HG02678 (cell line): ENCODE measurements at regions not wholly inside any gene's neighbourhood (a gene's known extent, or its start where the extent isn't known, plus 50 kb on each side); places are given as distances from the start of the nearest gene placed in this dataset.

Source experiments
- ATAC-seq: cut with Tn5 transposase; IDR thresholded peaks from one replicate; pipeline ENCODE4 v1.9.1; 2021; ENCODE audit warnings: mild to moderate bottlenecking, moderate library complexity; ENCODE audit not compliant: unreplicated experiment

DNA sequence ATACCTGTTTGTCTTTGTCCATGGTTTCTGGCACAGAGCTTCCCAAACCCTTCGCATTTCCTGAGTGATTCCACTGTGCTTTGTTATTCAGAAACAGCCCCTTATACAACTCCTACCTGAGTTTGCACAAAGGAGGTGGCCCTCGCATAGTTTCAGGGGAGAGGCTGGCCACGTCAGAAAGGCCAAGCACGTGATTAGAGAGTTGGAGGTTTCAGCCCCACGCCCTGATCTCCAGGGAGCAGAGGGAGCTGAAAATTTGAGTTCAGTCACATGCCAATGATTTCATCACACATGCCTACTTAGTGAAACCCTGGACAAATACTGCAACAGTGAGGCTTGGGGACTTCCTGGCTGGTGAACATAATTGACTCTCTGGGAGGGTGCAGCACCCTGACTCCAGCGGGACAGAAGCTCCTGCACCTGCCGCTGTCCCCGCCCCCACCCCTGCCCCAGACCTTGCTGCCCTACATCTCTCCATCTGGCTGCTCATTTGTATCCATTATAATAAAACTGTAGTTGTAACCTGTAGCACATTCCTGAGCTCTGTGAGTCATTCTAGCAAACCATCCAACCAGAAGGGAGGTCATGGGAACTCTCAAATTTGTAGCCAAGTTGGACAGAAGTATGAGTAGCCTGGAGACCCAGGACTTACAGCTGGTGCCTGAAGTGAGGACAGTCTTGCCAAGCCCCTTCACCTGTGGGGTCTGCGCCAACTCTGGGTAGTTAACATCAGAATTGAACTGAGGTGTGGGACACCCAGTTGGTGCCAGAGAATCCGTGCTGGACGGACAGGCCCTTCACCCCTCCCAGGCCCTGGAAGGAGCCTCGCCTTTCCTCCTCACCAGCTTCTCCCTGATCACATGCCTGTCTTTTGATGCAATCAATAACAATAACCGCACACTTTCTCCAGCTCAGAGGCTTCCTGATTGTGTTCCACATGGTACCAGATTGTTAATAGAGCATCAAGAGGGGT lies 224.3 kb downstream of the ANAPC1 start:
- no peak for ATAC-seq

DNA sequence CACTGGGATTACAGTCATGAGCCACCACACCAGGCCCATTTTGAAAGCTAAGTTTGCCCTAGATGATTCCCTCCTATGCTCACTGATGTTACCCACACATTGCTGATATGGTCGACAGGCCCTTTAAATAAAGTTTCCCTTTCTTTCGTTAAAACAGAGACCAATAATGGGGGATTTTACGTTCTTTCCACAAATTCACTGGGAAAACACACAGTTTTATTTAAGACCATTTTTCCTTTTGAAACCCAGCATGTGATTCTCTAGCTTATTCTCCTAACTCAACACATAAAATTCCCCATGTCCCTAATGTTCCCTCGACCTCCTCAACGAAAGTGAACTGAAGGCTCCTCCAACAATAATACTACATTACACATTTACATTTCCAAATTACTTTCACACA lies 223.2 kb downstream of the ANAPC1 start:
- no peak for ATAC-seq

GRCh38 chr2:111661286-111661940 lies 222.6 kb downstream of the ANAPC1 start:
- no peak for ATAC-seq

- no peak for ATAC-seq
Measured at GRCh38 chr2:111662039-111662770, 221.8 kb downstream of the ANAPC1 start.

- peak; percentile 56 for ATAC-seq
Measured at GRCh38 chr2:111662771-111663470, 221.1 kb downstream of the ANAPC1 start.

- ATAC-seq = no peak
Measured at GRCh38 chr2:111663471-111664274, 220.3 kb downstream of the ANAPC1 start.

- ATAC-seq = no peak
Measured at GRCh38 chr2:111664275-111664850, 219.6 kb downstream of the ANAPC1 start.

DNA sequence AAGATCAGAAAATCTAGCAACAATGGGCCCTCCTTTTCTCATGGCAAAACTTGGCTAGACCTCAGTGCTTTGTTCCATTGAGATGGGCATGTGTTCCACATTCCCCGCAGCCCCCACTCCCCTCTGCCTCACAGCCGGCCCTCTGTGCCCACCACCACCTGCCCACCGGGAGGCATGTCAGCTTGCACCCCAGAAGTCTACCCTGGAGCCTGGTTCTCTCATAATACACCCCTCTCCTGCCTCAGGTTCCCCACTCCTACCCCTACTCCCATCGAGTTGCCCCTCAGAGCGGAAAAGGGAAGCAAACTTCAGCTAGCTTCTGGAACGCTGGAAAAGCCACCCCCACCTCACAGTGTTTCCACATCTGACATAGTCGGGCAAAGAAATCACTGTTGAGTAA lies 219.0 kb downstream of the ANAPC1 start:
- ATAC-seq = no peak

- ATAC-seq = no peak
Measured at GRCh38 chr2:111665551-111666116, 218.4 kb downstream of the ANAPC1 start.

GRCh38 chr2:111666160-111666559 lies 217.8 kb downstream of the ANAPC1 start:
- ATAC-seq = no peak

- no peak for ATAC-seq
Measured at GRCh38 chr2:111667001-111667400, 217.0 kb downstream of the ANAPC1 start.

DNA sequence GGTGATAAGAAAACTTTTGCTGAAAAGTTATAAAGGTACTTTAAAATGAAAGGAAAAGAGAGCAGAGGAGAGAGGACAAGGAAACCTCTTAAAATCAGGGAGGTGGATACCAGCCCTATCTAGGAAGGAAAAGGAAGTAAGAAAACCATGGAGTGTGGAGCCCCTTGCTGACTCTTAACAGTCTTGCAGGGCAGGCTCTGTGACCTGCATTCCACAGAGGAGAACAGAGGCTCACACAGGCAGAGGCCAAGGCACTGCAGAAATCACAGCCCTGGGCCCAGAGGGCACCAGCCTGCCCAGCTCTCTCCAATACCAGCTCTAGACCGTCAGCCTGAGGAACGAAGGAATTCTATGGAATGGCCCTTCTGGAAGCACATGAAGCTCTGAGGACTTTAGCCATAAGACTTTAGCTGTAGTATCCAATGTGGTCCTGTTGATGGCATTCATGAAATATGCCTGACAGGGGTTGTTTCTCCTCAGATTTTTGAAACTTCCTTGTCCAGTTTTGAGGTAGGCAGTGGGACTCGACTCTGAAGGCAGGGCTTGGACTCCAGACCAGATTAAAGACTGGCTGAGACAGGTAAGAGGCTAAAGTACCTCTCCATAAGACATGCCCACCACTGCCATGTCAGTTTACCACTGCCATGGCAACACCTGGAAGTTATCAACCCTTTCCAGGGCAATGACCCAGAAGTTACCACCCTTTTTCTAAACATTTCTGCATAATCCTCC lies 216.3 kb downstream of the ANAPC1 start:
- no peak for ATAC-seq

- ATAC-seq = no peak
Measured at GRCh38 chr2:111668274-111668616, 215.7 kb downstream of the ANAPC1 start.

GRCh38 chr2:111668741-111669140 lies 215.3 kb downstream of the ANAPC1 start:
- no peak for ATAC-seq

DNA sequence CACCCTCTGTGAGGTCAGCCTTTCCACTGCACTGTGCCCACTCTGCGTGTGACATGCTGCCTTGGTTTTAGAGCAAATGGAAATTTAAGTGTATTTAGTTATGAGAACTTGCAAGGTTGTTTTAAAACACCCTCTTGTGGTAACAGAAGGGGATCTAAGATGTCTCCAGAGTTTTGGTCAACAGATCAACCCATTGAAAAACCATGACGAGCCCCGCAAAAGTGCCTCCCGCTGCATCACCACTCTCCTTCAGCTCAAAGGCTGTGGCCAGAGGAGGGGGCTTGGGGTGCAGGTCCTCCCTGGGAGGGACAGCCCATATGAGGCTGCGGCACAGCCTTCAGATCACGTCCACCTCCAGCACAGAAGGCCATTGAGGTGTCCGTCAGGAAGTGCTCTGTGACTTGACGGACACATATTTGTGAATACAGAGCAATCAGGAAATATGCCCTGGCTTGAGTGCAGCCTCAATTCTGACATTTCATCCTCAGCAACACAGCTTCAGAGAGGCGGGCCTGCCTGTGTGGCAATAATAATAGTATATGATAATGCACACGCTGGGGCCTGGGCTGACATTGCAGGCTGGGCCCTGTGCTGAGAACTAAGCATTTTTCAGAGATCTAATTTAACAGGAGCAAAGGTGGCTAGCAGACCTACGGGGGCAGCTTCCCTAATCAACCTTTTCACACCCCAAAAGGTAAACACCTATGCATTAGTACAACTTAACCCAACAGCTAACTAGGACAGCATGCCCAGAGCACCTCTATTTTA lies 213.9 kb downstream of the ANAPC1 start:
- no peak for ATAC-seq

GRCh38 chr2:111670776-111671175 lies 213.2 kb downstream of the ANAPC1 start:
- ATAC-seq = no peak

GRCh38 chr2:111671426-111672150 lies 212.4 kb downstream of the ANAPC1 start:
- no peak for ATAC-seq
